Spleen (tissue), 7 donors: ENCODE measurements at regions not wholly inside any gene's neighbourhood (a gene's known extent, or its start where the extent isn't known, plus 50 kb on each side); places are given as distances from the start of the nearest gene placed in this dataset.

Experiments
- POLR2A ChIP-seq, 3 donors: fragments of 450-650 bp; IDR thresholded peaks; one replicate each; pipeline ENCODE4 v1.5.1; 2017; ENCODE audit warnings: antibody characterized with exemption in 3 of 3, mild to moderate bottlenecking in 1 of 3
- TF ChIP-seq, protein P1 (sequence below), 11 experiments: fragments of 200-600 bp in 7 of 11; fragments of 450-650 bp in 4 of 11; sonication (generic) in 4 of 11; IDR thresholded peaks in 8 of 11; conservative IDR thresholded peaks in 3 of 11; 1 replicate in 7 of 11; 2 replicates in 4 of 11; pipeline versions ENCODE4 v1.4.0 to v1.8.0; 2016 to 2021; ENCODE audit warnings: antibody characterized with exemption in 11 of 11, inconsistent platforms in 4 of 11, mild to moderate bottlenecking in 1 of 11
- donor health status: DM: no; HTN: no; CAD: no; lungs with moderate emphysema.
- donor health status: DM: no; HTN: no; CAD: no.
- donor health status: DM: no; HTN: no; CAD: no.

DNA sequence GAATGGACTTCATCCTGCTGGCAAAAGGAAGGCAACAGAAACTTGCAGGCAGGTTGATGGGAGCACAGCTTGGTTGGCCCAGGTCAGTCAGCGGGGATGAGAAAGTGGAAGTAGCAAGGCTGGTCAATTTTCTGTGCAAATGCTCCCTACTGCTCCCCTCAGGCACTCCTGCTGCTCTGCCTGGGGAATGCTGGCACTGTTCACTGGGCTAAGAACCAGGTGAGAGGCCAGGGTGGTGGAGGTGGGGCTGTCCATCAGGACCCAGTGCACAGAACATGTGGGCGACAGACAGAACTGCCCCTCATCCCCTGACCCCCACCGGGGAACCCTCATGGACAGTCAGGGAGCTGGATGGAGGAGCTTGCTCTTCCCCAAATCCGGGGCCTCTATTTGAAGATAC, 593.1 kb downstream of the IRX1 start:
- TF ChIP-seq, protein P1, sequence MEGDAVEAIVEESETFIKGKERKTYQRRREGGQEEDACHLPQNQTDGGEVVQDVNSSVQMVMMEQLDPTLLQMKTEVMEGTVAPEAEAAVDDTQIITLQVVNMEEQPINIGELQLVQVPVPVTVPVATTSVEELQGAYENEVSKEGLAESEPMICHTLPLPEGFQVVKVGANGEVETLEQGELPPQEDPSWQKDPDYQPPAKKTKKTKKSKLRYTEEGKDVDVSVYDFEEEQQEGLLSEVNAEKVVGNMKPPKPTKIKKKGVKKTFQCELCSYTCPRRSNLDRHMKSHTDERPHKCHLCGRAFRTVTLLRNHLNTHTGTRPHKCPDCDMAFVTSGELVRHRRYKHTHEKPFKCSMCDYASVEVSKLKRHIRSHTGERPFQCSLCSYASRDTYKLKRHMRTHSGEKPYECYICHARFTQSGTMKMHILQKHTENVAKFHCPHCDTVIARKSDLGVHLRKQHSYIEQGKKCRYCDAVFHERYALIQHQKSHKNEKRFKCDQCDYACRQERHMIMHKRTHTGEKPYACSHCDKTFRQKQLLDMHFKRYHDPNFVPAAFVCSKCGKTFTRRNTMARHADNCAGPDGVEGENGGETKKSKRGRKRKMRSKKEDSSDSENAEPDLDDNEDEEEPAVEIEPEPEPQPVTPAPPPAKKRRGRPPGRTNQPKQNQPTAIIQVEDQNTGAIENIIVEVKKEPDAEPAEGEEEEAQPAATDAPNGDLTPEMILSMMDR (IDR thresholded peaks at IDR 0.05 in 8 of 11, conservative IDR thresholded peaks at IDR 0.05 in 3 of 11) = no peak
- TF ChIP-seq POLR2A (IDR thresholded peaks at IDR 0.05) = no peak
